GM21619 (cell line): ENCODE measurements at regions not wholly inside any gene's neighbourhood (a gene's known extent, or its start where the extent isn't known, plus 50 kb on each side); places are given as distances from the start of the nearest gene placed in this dataset.

Source experiments
- ATAC-seq: cut with Tn5 transposase; IDR thresholded peaks from one replicate; pipeline ENCODE4 v1.9.1; 2021; ENCODE audit not compliant: unreplicated experiment

DNA sequence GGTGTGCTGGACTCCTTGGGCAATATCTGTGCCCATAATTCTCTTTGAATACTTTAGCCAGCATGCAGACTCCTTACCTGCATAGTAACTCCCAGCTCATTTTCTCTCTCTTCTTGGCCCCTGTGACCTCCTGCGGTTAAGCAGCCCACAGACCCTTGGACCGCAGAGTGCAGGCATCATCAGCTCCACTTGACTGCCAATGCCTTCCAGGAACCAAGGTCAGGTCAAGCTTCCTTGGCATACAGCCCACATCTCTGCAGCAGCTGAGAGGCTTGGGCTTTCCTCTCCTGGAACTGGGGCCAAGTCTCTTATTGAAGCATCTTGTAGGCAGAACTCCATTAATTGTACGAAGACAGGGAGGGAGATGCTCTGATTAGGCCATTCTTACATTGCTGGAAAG is 130.1 kb upstream of the PIEZO2 start:
- ATAC-seq: no peak

DNA sequence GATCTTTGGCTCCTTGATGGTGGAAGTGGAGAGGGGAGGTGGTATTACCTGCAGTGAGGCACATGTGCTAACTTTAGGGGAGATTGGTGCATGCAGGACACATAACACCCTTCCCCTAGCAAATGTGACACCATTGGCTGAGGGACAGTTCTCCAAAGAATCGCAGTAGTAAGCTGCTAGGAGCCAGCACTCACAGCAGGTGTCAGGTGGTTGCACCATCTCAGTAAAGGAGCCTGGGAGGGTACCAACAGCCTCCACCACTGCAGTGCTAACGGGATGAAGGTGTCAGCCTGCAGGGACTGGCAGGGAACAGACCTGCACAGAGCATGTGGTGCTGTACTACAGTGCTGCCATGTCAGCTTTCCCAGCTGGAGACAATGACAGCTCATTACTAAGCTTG is 127.3 kb upstream of the PIEZO2 start:
- no peak for ATAC-seq

DNA sequence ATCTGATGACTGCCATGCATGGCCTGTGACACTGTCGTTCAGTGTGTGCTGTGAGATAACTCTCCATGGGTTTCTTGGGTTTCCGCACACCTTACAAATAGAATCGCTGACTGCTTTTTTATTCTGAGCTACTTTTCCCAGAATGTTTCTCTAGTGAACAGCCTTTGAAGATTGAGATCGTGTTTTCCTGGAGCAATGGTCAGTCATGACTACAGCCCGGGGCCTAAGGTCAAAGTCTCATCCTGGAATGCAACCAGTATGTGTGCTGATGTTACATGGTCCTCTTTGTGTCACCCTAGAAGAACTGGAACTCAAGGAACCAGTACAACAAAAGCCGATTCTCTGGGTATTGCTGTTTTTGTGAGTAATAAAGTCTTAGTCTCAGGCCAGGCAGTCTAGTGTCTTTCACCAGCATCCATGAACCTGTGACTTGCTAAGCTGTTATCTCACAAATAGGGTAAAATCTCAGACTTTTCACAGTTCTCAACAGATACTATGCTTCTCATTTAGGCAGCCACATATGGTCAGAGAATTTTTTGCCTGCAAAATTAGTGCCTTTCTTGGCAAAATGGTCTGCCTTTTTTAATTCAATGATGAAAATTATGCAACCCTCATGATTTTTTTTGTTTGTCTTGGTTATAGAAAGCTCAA is 124.9 kb upstream of the PIEZO2 start:
- no peak for ATAC-seq

DNA sequence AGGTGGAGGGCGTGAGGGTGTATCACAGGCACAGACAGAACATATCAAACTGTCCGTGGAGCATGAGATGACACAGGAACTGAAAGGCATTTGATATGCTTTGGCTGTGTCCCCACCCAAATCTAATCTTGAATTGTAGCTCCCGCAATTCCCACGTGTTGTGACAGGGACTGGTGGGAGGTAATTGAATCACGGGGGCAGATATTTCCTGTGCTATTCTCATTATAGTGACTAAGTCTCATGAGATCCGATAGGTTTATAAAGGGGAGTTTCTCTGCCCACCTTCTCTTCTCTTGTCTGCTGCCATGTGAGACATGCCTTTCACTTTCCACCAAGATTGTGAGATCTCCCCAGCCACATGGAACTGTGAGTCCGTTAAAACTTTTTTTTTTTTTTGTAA is 123.1 kb upstream of the PIEZO2 start:
- ATAC-seq: no peak

DNA sequence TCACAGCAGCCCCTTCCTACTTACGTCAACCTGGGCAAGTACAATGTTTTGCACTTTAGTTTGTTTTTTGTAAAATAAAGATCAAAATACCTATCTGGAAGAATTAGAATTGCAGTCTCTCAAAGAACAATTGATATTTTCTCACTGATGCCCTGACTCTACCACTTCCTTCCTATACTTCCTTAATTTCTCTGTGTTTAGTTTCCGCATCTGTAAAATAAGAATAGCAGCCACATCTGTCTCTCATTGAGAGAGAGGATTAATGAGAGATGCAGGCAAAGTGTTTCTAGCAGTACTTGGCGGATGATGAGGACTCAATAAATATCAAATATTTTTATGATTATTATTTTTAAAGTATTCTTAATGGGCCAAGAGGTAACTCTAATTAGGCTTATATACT is 122.6 kb upstream of the PIEZO2 start:
- ATAC-seq: no peak

DNA sequence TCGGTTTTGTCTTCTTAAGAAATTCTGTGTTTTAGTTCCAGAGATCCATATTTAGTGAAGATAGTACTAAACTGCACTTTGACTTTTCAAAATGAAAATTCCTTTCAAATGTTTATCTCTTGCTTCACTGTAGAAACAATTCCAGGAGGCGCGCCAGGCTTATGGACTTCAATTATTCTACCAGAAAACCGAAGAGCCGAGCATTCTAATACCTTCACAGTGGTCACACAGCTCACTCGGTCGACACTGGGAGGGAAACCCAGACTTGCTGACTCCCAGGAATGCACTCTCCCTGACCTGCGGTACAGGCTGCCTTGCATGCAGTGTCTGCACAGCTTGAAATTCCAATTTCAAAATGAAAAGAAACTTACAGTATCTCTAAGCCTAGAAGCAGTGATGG is 119.9 kb upstream of the PIEZO2 start:
- no peak for ATAC-seq

DNA sequence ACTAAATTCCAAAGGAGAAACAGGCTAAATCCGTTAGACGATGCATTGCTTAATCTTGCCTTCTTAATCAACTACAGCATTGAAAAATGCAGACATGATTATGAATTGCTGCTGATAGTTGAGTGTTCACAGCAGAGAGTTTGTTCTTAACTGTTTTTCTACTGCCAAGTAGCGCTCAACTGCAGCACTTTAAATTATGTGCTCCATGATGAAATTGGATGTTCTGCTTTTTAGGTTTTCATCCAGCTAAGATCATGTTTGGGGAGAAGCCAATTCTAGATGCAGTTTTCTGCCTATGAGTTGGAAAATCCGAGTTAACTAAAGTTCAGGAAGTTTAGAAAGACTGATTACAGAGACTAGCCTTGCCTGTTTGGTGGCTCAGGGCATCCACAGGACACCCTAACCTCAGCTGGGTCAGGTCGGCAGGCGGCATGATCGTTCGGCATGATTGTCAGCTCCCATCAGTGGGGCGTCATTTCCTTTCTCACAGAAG is 119.4 kb upstream of the PIEZO2 start:
- no peak for ATAC-seq

DNA sequence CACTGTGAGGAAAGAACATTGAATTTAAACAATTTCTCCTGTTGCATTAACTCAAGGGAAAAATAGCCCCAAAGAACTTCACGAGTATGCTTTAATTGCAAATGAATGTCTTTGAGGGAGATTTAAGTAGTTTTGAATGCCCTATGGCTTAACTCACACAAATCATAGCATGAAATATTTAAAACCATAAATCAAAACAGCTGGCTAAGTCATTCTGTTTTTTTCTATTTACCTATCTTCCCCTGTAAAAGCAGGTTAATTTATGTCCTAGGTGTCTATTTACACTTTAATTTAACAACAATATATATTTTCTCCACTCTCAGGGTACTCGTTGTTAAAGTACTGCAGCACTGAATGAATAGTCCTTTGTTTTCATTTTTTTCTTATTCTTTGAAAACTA is 118.8 kb upstream of the PIEZO2 start:
- ATAC-seq: no peak

DNA sequence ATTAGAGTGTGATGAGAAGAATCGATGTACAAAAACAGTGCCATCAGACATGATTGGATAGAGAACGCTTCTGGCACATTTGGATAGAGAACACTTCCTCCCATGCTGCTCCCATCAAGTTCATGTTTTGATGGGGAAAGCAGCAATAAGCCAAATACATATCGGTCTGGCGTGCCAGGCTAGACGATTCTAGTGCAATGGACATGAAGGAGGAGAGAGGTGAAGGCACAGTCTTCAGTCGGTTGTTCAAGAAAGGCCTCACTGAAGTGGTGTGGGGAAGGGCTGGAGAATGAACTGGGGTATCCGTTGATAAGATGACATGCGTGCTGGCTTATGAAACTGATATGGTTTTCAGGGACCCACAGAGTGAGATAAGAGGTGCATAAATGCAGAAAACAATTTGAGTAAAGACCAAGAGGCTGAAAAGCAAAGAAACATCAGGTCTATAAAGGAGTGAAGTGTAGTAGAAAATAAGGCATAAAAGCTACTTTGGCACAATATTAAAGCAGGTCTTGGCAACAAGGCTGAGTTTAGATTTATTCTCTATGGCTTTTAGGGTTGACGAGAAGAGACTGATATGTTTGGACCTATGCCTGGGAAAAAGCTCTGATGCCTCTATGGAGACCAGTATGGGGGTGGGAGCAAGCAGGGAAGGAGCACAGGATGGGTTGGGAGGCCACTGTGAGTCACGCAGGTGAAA is 117.6 kb upstream of the PIEZO2 start:
- no peak for ATAC-seq

DNA sequence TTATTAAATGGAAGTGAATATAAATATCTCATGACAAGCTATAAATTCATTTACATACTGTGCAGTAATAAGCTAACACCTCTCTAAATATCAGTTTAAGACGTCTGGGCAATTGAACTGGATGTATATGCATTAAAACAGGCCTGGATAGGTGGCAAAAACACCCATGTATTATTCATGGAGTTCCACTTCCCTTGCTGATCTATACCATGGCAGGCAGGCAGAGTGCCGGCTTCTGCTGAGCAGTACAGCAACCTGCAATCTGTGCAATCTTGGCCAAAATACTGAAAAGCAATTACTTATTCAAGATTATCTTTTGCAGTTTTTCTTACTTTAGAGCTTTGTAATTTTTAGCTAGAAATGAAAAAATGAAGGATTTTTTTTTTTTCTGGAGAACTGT is 112.1 kb upstream of the PIEZO2 start:
- ATAC-seq: no peak

DNA sequence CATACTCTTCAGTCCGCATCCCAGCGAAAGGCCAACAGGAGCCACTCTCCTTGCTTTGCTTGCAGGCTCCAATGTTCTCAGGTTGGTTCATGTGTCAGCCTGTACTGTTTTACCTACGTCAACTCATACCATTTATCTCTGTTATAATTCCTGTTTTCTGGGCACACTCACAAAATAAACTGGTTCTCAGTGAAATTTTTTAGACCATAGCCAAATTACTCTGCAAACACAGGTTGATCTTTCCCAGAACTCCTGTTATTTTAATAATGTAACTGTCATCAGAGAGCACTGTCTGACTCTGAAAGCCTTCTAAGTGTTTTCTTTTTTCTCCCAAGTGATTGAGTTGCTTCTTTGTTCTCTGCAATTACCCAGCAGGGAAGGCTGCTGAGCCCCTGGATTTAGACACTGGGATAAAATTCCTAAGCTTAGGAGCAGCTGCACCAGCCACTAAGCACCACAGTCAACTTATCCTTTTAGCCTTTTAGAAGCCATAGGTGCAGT is 111.6 kb upstream of the PIEZO2 start:
- ATAC-seq: no peak

DNA sequence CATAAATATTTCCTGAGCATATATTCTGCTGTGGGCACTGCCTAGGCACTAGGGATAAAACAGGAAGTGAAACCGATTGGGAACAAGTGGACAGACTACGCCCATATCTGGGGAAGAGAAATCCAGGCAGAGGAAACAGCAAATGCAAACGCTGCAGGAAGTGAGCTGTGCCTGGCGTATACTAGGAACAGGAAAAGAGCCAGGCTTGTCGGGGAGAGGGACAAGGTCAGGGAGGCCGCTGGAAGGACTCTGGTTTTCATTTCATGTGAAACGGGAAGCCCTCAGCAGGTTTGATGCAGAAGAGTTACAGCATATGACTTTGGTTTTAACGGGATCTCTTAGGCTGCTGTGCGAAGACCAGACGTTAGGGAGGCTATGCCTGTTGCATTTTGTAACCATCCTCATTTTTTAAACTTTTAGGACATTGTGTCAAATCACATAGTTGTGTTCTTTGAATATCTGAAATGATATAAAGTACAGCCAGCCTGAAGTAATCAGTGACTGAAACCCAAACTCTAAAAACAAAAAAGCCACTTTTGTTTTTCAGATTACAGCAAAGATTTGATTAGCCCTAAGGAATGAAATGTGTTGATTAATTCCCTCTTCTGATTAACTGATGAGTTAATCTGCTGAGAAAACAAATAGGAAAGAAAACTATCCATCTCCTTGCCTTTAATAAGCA is 110.2 kb upstream of the PIEZO2 start:
- no peak for ATAC-seq

DNA sequence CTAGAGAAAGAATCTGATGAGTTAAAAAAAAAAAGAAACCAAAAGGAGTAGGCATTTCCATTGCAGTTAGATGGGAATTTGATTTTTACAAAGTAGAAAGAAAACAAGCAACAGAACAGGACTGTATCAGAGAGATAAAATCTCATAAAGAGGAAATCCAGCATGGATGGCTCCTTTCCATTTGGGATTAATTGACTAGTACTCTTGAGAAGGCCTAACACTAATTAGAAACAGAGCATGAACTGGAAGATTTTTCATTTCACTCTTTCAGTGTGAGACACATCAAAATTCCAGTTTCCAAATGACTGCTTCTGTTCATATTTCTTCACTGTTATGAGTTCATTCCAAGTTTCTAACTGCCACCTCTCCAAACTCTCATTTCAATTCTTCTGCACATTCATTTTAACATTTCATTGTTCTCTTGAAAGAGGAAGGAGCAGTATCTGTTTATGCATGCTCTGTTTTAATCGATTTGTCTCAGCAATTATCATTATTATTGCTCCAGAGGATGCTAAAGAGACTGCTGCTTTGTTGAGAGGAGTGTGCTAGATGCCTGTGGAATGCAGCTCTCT is 108.8 kb upstream of the PIEZO2 start:
- no peak for ATAC-seq

DNA sequence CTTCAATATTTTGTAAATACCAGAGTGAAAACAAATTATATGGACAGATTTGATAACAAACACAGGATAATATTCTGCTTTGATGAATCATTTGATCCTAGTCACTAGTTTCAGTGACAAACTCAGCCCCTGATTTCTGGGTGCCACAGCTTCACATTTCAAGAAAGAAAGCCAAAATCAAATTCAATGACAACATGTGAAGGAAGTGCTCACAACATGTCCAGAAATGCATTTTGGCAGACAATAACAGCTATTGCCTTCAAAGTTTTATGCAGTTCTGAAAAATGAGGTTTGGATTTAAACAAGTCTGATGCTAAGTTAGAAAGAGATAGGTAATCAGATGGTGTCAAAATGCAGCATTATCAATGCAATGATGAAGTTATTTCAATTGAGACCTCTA is 106.9 kb upstream of the PIEZO2 start:
- no peak for ATAC-seq

DNA sequence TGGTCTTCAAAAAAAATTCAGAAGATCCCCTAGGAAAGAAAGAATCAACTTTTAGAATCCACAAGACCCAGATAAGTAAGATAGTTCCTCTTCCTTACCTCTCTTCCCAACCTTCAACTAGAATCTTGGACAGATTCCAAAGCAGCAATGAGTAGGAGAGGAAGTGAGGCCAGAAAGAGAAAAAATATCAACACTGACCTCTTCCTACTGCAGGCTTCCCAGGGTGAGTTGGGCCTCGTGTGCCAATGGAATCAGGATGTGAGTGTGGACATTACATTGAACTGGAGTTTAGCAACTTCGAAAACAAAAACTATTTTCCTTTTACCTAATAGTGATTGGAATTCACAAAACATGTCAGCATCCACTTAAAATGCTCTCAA is 102.5 kb upstream of the PIEZO2 start:
- no peak for ATAC-seq

DNA sequence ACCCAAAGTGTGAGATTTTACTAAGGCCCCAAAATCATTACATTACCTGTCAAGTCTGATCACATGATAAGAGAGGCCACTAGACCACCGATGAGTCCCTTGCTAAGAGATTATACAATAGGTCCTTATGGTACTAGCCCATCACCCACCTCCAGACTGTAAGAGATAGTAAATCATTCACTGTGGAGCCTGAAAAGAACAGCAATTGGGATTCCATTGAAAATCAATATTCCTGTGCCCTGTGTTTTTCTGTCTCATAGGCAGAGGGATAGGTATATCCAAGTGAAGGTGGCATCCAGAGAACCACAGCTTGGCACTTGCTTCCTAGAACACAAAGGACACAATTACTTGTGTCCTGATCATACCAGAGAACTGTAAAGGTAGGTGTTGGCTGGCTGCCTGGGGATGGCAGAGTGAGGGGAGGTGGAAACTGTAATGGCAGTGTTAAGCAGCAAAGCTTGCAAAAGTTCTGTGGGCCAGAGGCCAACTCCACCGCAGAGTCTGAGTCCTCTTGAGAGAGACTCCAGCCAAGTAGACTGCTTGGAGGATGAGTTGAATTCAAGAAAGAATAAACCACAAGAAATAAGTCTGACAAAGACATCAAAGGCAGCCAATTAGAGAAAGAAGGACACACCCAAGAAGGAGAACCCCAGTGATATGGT is 102.0 kb upstream of the PIEZO2 start:
- no peak for ATAC-seq

DNA sequence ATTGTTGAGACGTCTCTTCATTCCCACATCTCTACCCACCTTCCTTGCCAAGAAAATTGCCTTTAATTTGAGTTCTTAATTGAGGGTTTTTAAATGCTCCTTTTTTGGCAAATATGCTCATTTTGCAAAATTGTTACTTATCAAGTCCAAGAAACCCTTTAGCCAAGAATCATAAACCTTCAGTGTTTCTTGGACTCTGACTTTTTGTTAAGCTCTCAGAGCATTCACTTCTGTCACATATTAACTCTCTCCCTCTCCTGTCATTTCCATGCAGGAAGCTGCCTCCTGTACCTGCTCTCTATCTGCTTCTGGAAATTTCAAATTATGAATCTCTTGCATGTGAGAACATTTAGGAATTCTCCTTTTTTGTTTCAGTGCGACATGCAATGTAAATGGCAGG is 100.0 kb upstream of the PIEZO2 start:
- no peak for ATAC-seq

DNA sequence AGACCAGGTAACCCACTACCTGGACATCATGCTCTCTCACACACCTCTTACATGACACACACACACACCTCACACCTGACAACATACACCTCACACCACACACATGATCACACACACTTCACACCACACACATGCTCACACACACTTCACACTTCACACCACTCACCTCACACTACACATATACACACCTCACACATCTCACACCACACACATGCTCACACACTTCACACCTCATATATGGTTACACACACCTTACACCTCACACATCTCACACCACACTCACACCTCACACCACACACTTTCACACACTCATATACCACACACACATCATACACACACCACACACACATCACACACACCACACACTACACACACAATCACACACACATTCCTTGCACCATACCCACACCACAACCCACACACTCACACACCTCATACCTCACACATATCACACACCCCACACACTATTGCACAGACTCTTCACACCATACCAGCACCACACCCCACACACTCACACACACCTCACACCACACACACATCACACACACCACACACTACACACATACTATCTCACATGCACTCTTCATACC is 98.1 kb upstream of the PIEZO2 start:
- ATAC-seq: no peak

DNA sequence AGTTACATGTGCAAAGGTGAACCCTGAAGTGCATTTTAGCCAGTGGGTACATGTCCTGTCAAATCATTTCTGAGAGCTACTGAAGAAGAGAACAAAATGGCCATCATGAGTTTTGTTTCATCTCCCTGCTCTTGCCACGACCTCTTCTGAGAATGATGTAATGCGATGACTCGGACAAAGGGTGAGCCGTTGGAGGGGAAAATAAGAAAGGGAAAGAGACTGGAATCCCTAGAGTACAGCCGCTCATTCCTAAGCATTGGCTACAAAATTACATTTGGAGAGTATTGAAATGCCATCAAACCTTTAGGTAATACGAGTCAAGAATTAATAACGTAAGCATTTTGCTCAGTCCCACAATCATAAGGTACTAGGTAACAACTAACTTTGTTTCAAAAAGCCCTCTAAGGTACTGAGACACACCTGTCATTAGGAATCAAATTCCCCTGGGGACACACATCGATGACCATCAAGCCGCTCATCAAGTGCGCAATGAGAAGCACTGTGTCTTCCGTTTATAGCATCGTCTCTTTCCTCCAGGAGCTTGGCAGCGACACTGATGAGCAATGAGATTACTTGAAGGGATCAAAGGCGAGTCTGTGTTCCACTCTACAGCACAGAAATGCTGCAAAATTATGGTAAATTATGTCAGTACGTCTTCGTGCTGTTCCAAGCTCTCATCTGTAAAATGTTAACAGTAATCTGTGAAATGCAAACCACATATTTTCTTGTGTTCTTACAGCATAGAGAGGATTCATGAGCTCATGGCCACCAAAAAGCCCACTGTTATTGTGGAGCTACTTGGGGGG is 97.3 kb upstream of the PIEZO2 start:
- no peak for ATAC-seq

DNA sequence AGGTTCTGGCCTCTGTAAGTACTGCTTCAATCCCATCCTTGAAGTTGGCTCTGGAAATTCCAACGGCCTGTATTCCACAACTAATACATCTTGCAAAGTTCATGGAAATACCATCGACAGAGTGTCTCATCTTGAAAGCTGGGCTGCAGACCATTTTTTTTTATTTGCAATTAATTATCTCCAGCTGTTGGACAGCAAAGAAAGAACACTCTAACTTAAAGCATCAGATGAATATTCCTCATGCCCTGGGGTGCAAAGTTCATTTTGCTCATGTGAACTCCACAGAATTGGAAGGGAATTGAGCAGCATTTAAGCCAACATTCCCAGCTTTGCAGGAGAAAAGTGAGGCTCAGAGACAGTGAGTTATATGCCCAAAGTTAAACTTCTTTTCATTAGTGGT is 96.5 kb upstream of the PIEZO2 start:
- ATAC-seq: no peak
